PC-9 (cell line): ENCODE measurements at regions not wholly inside any gene's neighbourhood (a gene's known extent, or its start where the extent isn't known, plus 50 kb on each side); places are given as distances from the start of the nearest gene placed in this dataset.

Source experiments
- BruUV-seq: library from RNA; stranded (reverse); fragments of 400-500 nt; replicated peaks from 2 replicates; lab custom pipeline; 2021; lab: Mats Ljungman, UMichigan
- CTCF ChIA-PET: fragments of 300-600 bp; sonication (Branson Sonifier 250); formaldehyde crosslinking; loops from one replicate; lab custom pipeline; 2022; ENCODE audit warnings: antibody characterized with exemption; lab: Charles Lee
- POLR2A ChIA-PET: fragments of 300-600 bp; sonication (Branson Sonifier 250); formaldehyde crosslinking; loops from one replicate; lab custom pipeline; 2022; ENCODE audit warnings: antibody characterized with exemption; ENCODE audit not compliant: unreplicated experiment; lab: Charles Lee
- DNase-seq, 2 experiments: peaks; one replicate each; pipeline versions ENCODE4 v3.0.0 to v3.0.0-alpha.2; 2015 to 2022; ENCODE audit warnings: mixed read lengths in 1 of 2
- H2AFZ ChIP-seq: fragments of 200-600 bp; sonication (generic); 2 replicates; pipeline ENCODE4 v1.8.1; 2017; ENCODE audit warnings: antibody characterized with exemption
- H3F3A ChIP-seq: fragments of 200-600 bp; sonication (generic); 2 replicates; pipeline ENCODE4 v1.8.1; 2017; ENCODE audit warnings: antibody characterized with exemption, mild to moderate bottlenecking, low read depth; ENCODE audit not compliant: insufficient read depth
- H3K27ac ChIP-seq: fragments of 200-600 bp; sonication (generic); 2 replicates; pipeline ENCODE4 v1.6.1; 2016; ENCODE audit warnings: mixed run types
- H3K27me3 ChIP-seq: fragments of 200-600 bp; sonication (generic); 2 replicates; pipeline ENCODE4 v1.6.1; 2016; ENCODE audit warnings: low read depth, mixed run types; ENCODE audit not compliant: insufficient read depth
- H3K36me3 ChIP-seq: fragments of 200-600 bp; sonication (generic); 2 replicates; pipeline ENCODE4 v1.6.1; 2016; ENCODE audit warnings: low read depth, mixed run types
- H3K4me1 ChIP-seq: fragments of 200-600 bp; sonication (generic); replicated peaks from 2 replicates; pipeline ENCODE4 v1.6.1; 2016; ENCODE audit warnings: mixed run types; ENCODE audit not compliant: insufficient read depth
- H3K4me2 ChIP-seq: fragments of 200-600 bp; sonication (generic); 2 replicates; pipeline ENCODE4 v1.6.1; 2017; ENCODE audit warnings: mixed run types
- H3K4me3 ChIP-seq: fragments of 200-600 bp; sonication (generic); 2 replicates; pipeline ENCODE4 v1.6.1; 2016; ENCODE audit warnings: mixed run types
- H3K79me2 ChIP-seq: fragments of 200-600 bp; sonication (generic); 2 replicates; pipeline ENCODE4 v1.6.1; 2017; ENCODE audit warnings: low read depth, mixed run types
- H3K9me2 ChIP-seq: fragments of 200-600 bp; sonication (generic); 2 replicates; pipeline ENCODE4 v1.8.1; 2017; ENCODE audit warnings: mild to moderate bottlenecking; ENCODE audit not compliant: insufficient read depth
- H3K9me3 ChIP-seq: fragments of 200-600 bp; sonication (generic); 2 replicates; pipeline ENCODE4 v1.8.1; 2016; ENCODE audit warnings: low read depth; ENCODE audit not compliant: insufficient read depth
- H4K20me1 ChIP-seq: fragments of 200-600 bp; sonication (generic); 2 replicates; pipeline ENCODE4 v1.8.1; 2017; ENCODE audit not compliant: insufficient read depth
- CTCF ChIP-seq: fragments of 200-600 bp; sonication (generic); conservative IDR thresholded peaks from 2 replicates; pipeline ENCODE4 v1.6.1; 2017; ENCODE audit warnings: mixed run types, antibody characterized with exemption, mild to moderate bottlenecking, moderate library complexity
- EZH2 ChIP-seq: fragments of 200-600 bp; sonication (generic); IDR thresholded peaks from 2 replicates; pipeline ENCODE4 v1.8.0; 2017; ENCODE audit warnings: antibody characterized with exemption, low read depth
- intact Hi-C: fragments of 100-400 bp; cut with micrococcal nuclease; formaldehyde crosslinking; loops from one replicate; pipeline ENCODE4 v1.10.0; 2022; ENCODE audit not compliant: unreplicated experiment

GRCh38 chr10:20369863-20370736 is 527.0 kb downstream of the NEBL start:
- Histone ChIP-seq H3K79me2 (no peaks in the 10 kb centered on the region), H3K4me2 (no peak overlapping the region), H3K36me3 (no peaks in the 10 kb centered on the region), H3F3A (no peaks in the 10 kb centered on the region), H3K9me3 (no peaks in the 10 kb centered on the region), H2AFZ (no peak overlapping the region), H3K4me1 (no peaks in the 10 kb centered on the region), H4K20me1 (no peaks in the 10 kb centered on the region), H3K27ac (no peak overlapping the region), H3K4me3 (no peak overlapping the region), H3K27me3 (no peaks in the 10 kb centered on the region), H3K9me2 (no peaks in the 10 kb centered on the region)
- no peak for DNase-seq
- intact Hi-C loops: no loop called here
- POLR2A ChIA-PET: no interaction called here
- TF ChIP-seq EZH2 (no peak), CTCF (no peak)
- BruUV-seq: no TSS peak
- CTCF ChIA-PET: no interaction called here

- no TSS peak for BruUV-seq
- ChIA-PET POLR2A (no interaction called here), CTCF (no interaction called here)
- Histone ChIP-seq H3K4me3 (no peak overlapping the region), H3K79me2 (no peaks in the 10 kb centered on the region), H3K36me3 (no peaks in the 10 kb centered on the region), H3K27me3 (no peaks in the 10 kb centered on the region; the same call in 1 of the 2 replicates), H3K9me2 (no peaks in the 10 kb centered on the region), H4K20me1 (no peaks in the 10 kb centered on the region), H3F3A (no peaks in the 10 kb centered on the region), H3K27ac (no peak overlapping the region), H3K4me2 (no peak overlapping the region), H3K9me3 (no peaks in the 10 kb centered on the region), H3K4me1 (no peaks in the 10 kb centered on the region), H2AFZ (no peak overlapping the region)
- TF ChIP-seq EZH2: no peak
- TF ChIP-seq CTCF: no peak
- intact Hi-C loops: no loop called here
- no peak for DNase-seq
Observed at GRCh38 chr10:20363684-20364083, 533.4 kb downstream of the NEBL start.

DNA sequence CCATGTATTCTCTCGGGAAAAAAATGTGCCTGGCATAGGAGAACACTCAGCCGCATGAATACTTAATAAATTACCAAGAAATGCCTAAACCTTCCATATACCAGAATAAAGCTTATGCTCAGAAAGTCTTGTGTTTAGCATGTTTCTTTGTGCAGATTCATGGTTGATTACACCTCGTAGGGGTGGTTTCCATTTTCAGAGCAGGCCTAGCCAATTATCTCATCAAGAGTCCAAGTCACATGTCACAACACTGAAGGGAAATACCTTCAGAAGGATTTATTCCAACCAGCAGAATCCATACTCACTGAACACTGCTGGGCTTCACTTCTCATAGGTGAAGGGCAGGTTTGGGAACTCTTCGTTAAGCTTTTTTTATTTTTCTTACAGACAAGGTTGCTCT is 539.7 kb downstream of the PLXDC2 start:
- no TSS peak for BruUV-seq
- Histone ChIP-seq H3K4me1 (no peaks in the 10 kb centered on the region), H3K27me3 (no peaks in the 10 kb centered on the region), H3K9me2 (no peaks in the 10 kb centered on the region), H3K9me3 (no peaks in the 10 kb centered on the region), H4K20me1 (no peaks in the 10 kb centered on the region), H3K27ac (no peak overlapping the region), H3K79me2 (no peaks in the 10 kb centered on the region), H3K4me3 (no peak overlapping the region), H3K36me3 (no peaks in the 10 kb centered on the region), H3K4me2 (no peak overlapping the region), H2AFZ (no peak overlapping the region), H3F3A (no peaks in the 10 kb centered on the region)
- TF ChIP-seq CTCF (no peak), EZH2 (no peak)
- ChIA-PET CTCF (no interaction called here), POLR2A (interaction anchor here (0.6 kb wide), 1 partner anchor 214 kb away, joined by 4 read pairs; no protein-coding TSS in a partner anchor)
- no peak for DNase-seq
- intact Hi-C loops: no loop called here
